Loucy (cell line): ENCODE measurements at regions not wholly inside any gene's neighbourhood (a gene's known extent, or its start where the extent isn't known, plus 50 kb on each side); places are given as distances from the start of the nearest gene placed in this dataset.

ENCODE experiments used
- H2AFZ ChIP-seq: fragments of 200-600 bp; sonication (generic); 2 replicates; pipeline ENCODE4 v1.6.0; 2016; ENCODE audit warnings: antibody characterized with exemption, mild to moderate bottlenecking, low read length, moderate library complexity
- H3F3A ChIP-seq: fragments of 200-600 bp; 2 replicates; pipeline ENCODE4 v1.6.0; 2016; ENCODE audit warnings: antibody characterized with exemption, low read depth, mild to moderate bottlenecking
- H3K27me3 ChIP-seq: fragments of 200-600 bp; sonication (generic); 2 replicates; pipeline ENCODE4 v1.6.1; 2014; ENCODE audit warnings: low read length, mild to moderate bottlenecking; ENCODE audit not compliant: insufficient read depth, poor library complexity, severe bottlenecking
- H3K36me3 ChIP-seq: fragments of 200-600 bp; sonication (generic); 2 replicates; pipeline ENCODE4 v1.6.1; 2016; ENCODE audit warnings: low read length; ENCODE audit not compliant: insufficient read depth
- H3K4me1 ChIP-seq: fragments of 200-600 bp; sonication (generic); 2 replicates; pipeline ENCODE4 v1.5.1; 2014; ENCODE audit warnings: low read length, mild to moderate bottlenecking; ENCODE audit not compliant: insufficient read depth, poor library complexity, severe bottlenecking
- H3K4me2 ChIP-seq: fragments of 200-600 bp; sonication (generic); 2 replicates; pipeline ENCODE4 v1.6.0; 2014; ENCODE audit warnings: antibody characterized with exemption, low read length, low read depth, mild to moderate bottlenecking; ENCODE audit not compliant: poor library complexity, severe bottlenecking
- H3K4me3 ChIP-seq: fragments of 200-600 bp; sonication (generic); 2 replicates; pipeline ENCODE4 v1.5.1; 2014; ENCODE audit warnings: low read length, mild to moderate bottlenecking, mixed read lengths; ENCODE audit not compliant: poor library complexity, severe bottlenecking
- H3K79me2 ChIP-seq: fragments of 200-600 bp; sonication (generic); 2 replicates; pipeline ENCODE4 v1.6.1; 2014; ENCODE audit warnings: low read length; ENCODE audit not compliant: insufficient read depth
- H3K9ac ChIP-seq: fragments of 200-600 bp; sonication (generic); 2 replicates; pipeline ENCODE4 v1.6.0; 2014; ENCODE audit warnings: mild to moderate bottlenecking, low read depth, low read length, moderate library complexity; ENCODE audit not compliant: poor library complexity, severe bottlenecking
- H3K9me2 ChIP-seq: fragments of 200-600 bp; sonication (generic); replicated peaks from 2 replicates; pipeline ENCODE4 v1.6.1; 2016; ENCODE audit warnings: low read depth, low read length, mixed read lengths
- H3K9me3 ChIP-seq: fragments of 200-600 bp; sonication (generic); 2 replicates; pipeline ENCODE4 v1.6.1; 2014; ENCODE audit warnings: mild to moderate bottlenecking, antibody characterized with exemption, low read length, low read depth; ENCODE audit not compliant: insufficient read depth
- H4K20me1 ChIP-seq: fragments of 200-600 bp; sonication (generic); 2 replicates; pipeline ENCODE4 v1.6.0; 2014; ENCODE audit warnings: antibody characterized with exemption, low read length, mild to moderate bottlenecking; ENCODE audit not compliant: insufficient read depth, poor library complexity, severe bottlenecking
- CTCF ChIP-seq: fragments of 200-600 bp; sonication (generic); conservative IDR thresholded peaks from 2 replicates; pipeline ENCODE4 v1.5.1; 2014; ENCODE audit warnings: mild to moderate bottlenecking, antibody characterized with exemption, low read length
- EZH2phosphoT487 ChIP-seq: fragments of 200-600 bp; IDR thresholded peaks from 2 replicates; pipeline ENCODE4 v1.6.1; 2018; ENCODE audit warnings: antibody characterized with exemption, mild to moderate bottlenecking, moderate library complexity, borderline replicate concordance

- Histone ChIP-seq H3K4me3 (no peak overlapping the region), H2AFZ (no peak overlapping the region), H4K20me1 (no peaks in the 10 kb centered on the region), H3K4me2 (no peak overlapping the region), H3K4me1 (peaks cover 4% of the 10 kb centered on the region), H3K36me3 (no peaks in the 10 kb centered on the region), H3K79me2 (no peaks in the 10 kb centered on the region), H3K9me2 (no peaks in the 10 kb centered on the region), H3K27me3 (no peaks in the 10 kb centered on the region), H3F3A (no peaks in the 10 kb centered on the region), H3K9ac (no peak overlapping the region), H3K9me3 (peaks cover 28% of the 10 kb centered on the region)
- TF ChIP-seq CTCF = no peak
- no peak for TF ChIP-seq EZH2phosphoT487
Measured at GRCh38 chr10:78326372-78326771, 292.7 kb downstream of the RPS24 start.

DNA sequence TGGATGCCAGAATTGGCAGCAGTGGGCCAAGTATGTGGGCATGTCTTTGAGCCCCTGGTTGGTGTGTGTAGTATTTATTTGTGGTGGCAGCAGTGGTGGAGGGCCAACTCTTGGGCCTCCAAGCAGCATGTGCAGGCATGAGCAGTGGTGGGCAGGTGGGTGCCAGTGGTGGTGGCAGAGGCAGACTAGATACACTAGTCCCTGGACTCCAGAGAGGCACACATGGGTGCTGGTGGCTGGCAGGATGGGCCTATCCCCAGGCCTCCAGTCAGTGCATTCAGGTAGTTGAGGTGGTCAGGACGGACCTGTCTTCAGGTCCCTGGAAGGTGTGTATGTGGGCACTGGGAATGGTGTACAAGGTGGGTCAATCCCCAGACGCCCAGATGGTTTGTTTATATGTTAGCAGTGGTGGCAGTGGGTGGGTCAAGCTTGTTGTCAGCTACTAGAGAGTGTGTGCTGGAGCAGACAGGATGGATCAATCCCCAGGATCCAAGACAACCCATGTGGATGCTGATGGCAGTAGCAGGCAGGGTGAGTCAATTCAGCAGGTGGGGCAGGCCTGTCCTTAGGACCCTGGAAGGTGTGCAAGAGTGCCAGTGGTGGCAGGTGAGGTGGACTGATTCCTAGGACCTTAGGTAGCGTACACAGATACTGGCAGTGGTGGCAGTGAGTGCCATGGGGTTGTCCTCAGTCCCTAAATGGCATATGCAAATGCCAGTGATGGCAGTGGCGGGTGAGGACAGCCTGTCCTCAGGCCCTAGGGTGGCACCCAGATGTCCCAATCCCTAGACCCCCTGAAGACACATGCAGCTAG, 294.3 kb downstream of the RPS24 start:
- no peaks in the 10 kb centered on the region for H3K79me2 ChIP-seq
- H4K20me1 ChIP-seq = no peaks in the 10 kb centered on the region
- no peak overlapping the region for H3K4me2 ChIP-seq
- no peaks in the 10 kb centered on the region for H3K27me3 ChIP-seq
- no peak for TF ChIP-seq EZH2phosphoT487
- H3K4me1 ChIP-seq = peaks cover 4% of the 10 kb centered on the region
- no peaks in the 10 kb centered on the region for H3K36me3 ChIP-seq
- no peaks in the 10 kb centered on the region for H3F3A ChIP-seq
- H3K9ac ChIP-seq = no peak overlapping the region
- peaks cover 28% of the 10 kb centered on the region for H3K9me3 ChIP-seq
- H3K9me2 ChIP-seq = no peaks in the 10 kb centered on the region
- H3K4me3 ChIP-seq = no peak overlapping the region
- H2AFZ ChIP-seq = no peak overlapping the region

DNA sequence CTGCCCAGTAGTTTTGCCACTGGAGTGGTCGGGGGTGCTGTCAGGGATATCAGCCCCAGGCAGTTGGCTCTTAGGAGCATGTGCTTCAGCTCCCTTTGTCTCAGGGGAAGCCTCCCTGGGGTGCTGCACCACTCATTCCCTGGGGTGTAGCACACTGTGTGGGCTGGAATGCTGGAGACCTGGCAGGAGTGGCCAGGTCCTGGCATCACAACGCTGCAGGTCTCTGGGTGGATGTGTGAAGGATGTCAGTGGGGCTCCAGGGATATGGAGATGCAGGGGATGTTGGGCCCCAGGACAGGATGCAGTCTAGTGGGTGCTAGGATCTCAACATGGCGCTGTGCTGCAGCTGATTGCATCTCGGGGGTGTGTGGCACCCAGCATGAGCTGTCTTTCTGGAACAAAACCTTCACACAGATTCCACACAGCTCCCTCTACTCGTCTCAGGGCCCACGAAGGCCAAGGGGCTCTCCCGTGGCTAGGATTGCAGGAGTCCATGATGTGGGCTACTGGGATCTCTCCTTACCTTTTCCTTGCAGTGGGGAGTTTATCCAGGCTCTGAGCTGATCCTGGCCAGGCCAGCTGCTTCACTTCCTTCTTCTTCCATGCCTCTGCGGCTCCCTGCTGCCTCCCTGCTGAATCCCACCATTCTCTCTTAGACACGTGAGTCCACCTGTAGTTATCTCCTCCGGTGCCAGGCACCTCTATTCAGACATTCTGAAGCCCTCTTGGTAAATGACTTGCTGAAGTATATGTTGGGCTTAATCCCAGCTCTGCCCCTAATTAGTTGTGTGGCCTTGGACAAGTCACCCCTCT, 295.1 kb downstream of the RPS24 start:
- H3K4me2 ChIP-seq = no peak overlapping the region
- H3K4me1 ChIP-seq = no peaks in the 10 kb centered on the region
- TF ChIP-seq CTCF (no peak), EZH2phosphoT487 (no peak)
- H4K20me1 ChIP-seq = no peaks in the 10 kb centered on the region
- H3K9me2 ChIP-seq = no peaks in the 10 kb centered on the region
- no peaks in the 10 kb centered on the region for H3K27me3 ChIP-seq
- H3K79me2 ChIP-seq = no peaks in the 10 kb centered on the region
- H3F3A ChIP-seq = no peaks in the 10 kb centered on the region
- H3K4me3 ChIP-seq = no peak overlapping the region
- H2AFZ ChIP-seq = no peak overlapping the region
- H3K9ac ChIP-seq = no peak overlapping the region
- H3K36me3 ChIP-seq = no peaks in the 10 kb centered on the region
- peaks cover 25% of the 10 kb centered on the region for H3K9me3 ChIP-seq
